ENCODE measurements at regions not wholly inside any gene's neighbourhood (a gene's known extent, or its start where the extent isn't known, plus 50 kb on each side); places are given as distances from the start of the nearest gene placed in this dataset.

- DNase-seq (ENCODE audit: low read depth), result no peak
- no peak overlapping the region for H3K9ac ChIP-seq (ENCODE audit: low read length)
- no peaks in the 10 kb centered on the region for H3K9me3 ChIP-seq (ENCODE audit: control insufficient read depth, low read length)
- H3K36me3 ChIP-seq (ENCODE audit: control insufficient read depth, insufficient read depth, low read length, severe bottlenecking), result no peaks in the 10 kb centered on the region
- no peak overlapping the region for H3K4me3 ChIP-seq (ENCODE audit: low read length)
- no peaks in the 10 kb centered on the region for H3K27me3 ChIP-seq (replicated peaks; ENCODE audit: control insufficient read depth, insufficient read depth, low read length)
- no peaks in the 10 kb centered on the region for H3K4me1 ChIP-seq (ENCODE audit: control insufficient read depth, insufficient read depth, low read length)
Observed at GRCh38 chr2:33770023-33770422, 170.9 kb upstream of the FAM98A start.

DNA sequence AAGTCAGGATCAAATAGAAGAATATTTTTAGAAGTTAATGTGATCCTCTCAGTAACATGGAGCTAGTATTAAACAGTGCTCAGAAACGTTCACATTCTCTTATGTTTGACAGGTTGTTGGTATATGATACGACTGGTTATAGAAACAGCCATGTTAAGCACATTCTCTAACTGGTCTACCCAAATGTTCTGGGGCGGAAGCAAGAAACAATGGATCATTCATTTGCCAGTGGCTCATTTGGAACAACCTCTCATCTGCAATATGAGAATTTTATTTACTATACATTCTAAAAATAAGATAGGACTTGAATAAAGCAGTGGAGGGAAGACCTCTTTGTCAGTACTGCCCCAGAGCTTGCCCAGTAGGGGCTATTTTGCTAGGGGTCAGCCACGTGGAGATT, 167.1 kb upstream of the FAM98A start:
- Histone ChIP-seq H3K36me3 (ENCODE audit: control insufficient read depth, insufficient read depth, low read length, severe bottlenecking) (no peaks in the 10 kb centered on the region), H3K4me3 (ENCODE audit: low read length) (no peak overlapping the region), H3K27me3 (replicated peaks; ENCODE audit: control insufficient read depth, insufficient read depth, low read length) (no peaks in the 10 kb centered on the region), H3K9me3 (ENCODE audit: control insufficient read depth, low read length) (no peaks in the 10 kb centered on the region), H3K4me1 (ENCODE audit: control insufficient read depth, insufficient read depth, low read length) (no peaks in the 10 kb centered on the region), H3K9ac (ENCODE audit: low read length) (no peak overlapping the region)
- DNase-seq (ENCODE audit: low read depth), result no peak

GRCh38 chr2:33765122-33765521, 166.0 kb upstream of the FAM98A start:
- no peaks in the 10 kb centered on the region for H3K27me3 ChIP-seq (replicated peaks; ENCODE audit: control insufficient read depth, insufficient read depth, low read length)
- DNase-seq (ENCODE audit: low read depth), result peak; percentile 48
- no peak overlapping the region for H3K9ac ChIP-seq (ENCODE audit: low read length)

GRCh38 chr2:33764551-33764950, 165.5 kb upstream of the FAM98A start:
- H3K4me3 ChIP-seq (ENCODE audit: low read length), result no peak overlapping the region
- H3K36me3 ChIP-seq (ENCODE audit: control insufficient read depth, insufficient read depth, low read length, severe bottlenecking), result no peaks in the 10 kb centered on the region
- no peak for DNase-seq (ENCODE audit: low read depth)
- no peaks in the 10 kb centered on the region for H3K27me3 ChIP-seq (replicated peaks; ENCODE audit: control insufficient read depth, insufficient read depth, low read length)
- no peaks in the 10 kb centered on the region for H3K9me3 ChIP-seq (ENCODE audit: control insufficient read depth, low read length)
- no peaks in the 10 kb centered on the region for H3K4me1 ChIP-seq (ENCODE audit: control insufficient read depth, insufficient read depth, low read length)
- no peak overlapping the region for H3K9ac ChIP-seq (ENCODE audit: low read length)

More at GRCh38 chr2:33765122-33765521, 166.0 kb upstream of the FAM98A start:
- H3K4me3 ChIP-seq (ENCODE audit: low read length), result no peak overlapping the region
- H3K9me3 ChIP-seq (ENCODE audit: control insufficient read depth, low read length), result no peaks in the 10 kb centered on the region
- no peaks in the 10 kb centered on the region for H3K36me3 ChIP-seq (ENCODE audit: control insufficient read depth, insufficient read depth, low read length, severe bottlenecking)
- H3K4me1 ChIP-seq (ENCODE audit: control insufficient read depth, insufficient read depth, low read length), result no peaks in the 10 kb centered on the region

GRCh38 chr2:33763671-33764310, 164.7 kb upstream of the FAM98A start:
- Histone ChIP-seq H3K9ac (ENCODE audit: low read length) (no peak overlapping the region), H3K4me3 (ENCODE audit: low read length) (no peak overlapping the region), H3K4me1 (ENCODE audit: control insufficient read depth, insufficient read depth, low read length) (no peaks in the 10 kb centered on the region), H3K27me3 (replicated peaks; ENCODE audit: control insufficient read depth, insufficient read depth, low read length) (no peaks in the 10 kb centered on the region), H3K9me3 (ENCODE audit: control insufficient read depth, low read length) (no peaks in the 10 kb centered on the region), H3K36me3 (ENCODE audit: control insufficient read depth, insufficient read depth, low read length, severe bottlenecking) (no peaks in the 10 kb centered on the region)
- no peak for DNase-seq (ENCODE audit: low read depth)

GRCh38 chr2:33762636-33763035, 163.5 kb upstream of the FAM98A start:
- no peaks in the 10 kb centered on the region for H3K9me3 ChIP-seq (ENCODE audit: control insufficient read depth, low read length)
- H3K36me3 ChIP-seq (ENCODE audit: control insufficient read depth, insufficient read depth, low read length, severe bottlenecking), result no peaks in the 10 kb centered on the region
- H3K9ac ChIP-seq (ENCODE audit: low read length), result no peak overlapping the region
- DNase-seq (ENCODE audit: low read depth), result no peak
- H3K27me3 ChIP-seq (replicated peaks; ENCODE audit: control insufficient read depth, insufficient read depth, low read length), result no peaks in the 10 kb centered on the region
- H3K4me1 ChIP-seq (ENCODE audit: control insufficient read depth, insufficient read depth, low read length), result no peaks in the 10 kb centered on the region
- H3K4me3 ChIP-seq (ENCODE audit: low read length), result no peak overlapping the region

GRCh38 chr2:33746208-33746800, 147.2 kb upstream of the FAM98A start:
- Histone ChIP-seq H3K4me1 (ENCODE audit: control insufficient read depth, insufficient read depth, low read length) (no peaks in the 10 kb centered on the region), H3K9ac (ENCODE audit: low read length) (no peak overlapping the region), H3K36me3 (ENCODE audit: control insufficient read depth, insufficient read depth, low read length, severe bottlenecking) (no peaks in the 10 kb centered on the region), H3K9me3 (ENCODE audit: control insufficient read depth, low read length) (peaks cover 10% of the 10 kb centered on the region), H3K27me3 (replicated peaks; ENCODE audit: control insufficient read depth, insufficient read depth, low read length) (no peaks in the 10 kb centered on the region), H3K4me3 (ENCODE audit: low read length) (no peak overlapping the region)
- DNase-seq (ENCODE audit: low read depth), result peak; percentile 65

- DNase-seq (ENCODE audit: low read depth), result no peak
- no peak overlapping the region for H3K4me3 ChIP-seq (ENCODE audit: low read length)
- H3K4me1 ChIP-seq (ENCODE audit: control insufficient read depth, insufficient read depth, low read length), result no peaks in the 10 kb centered on the region
- H3K27me3 ChIP-seq (replicated peaks; ENCODE audit: control insufficient read depth, insufficient read depth, low read length), result no peaks in the 10 kb centered on the region
- no peaks in the 10 kb centered on the region for H3K9me3 ChIP-seq (ENCODE audit: control insufficient read depth, low read length)
- H3K36me3 ChIP-seq (ENCODE audit: control insufficient read depth, insufficient read depth, low read length, severe bottlenecking), result no peaks in the 10 kb centered on the region
- no peak overlapping the region for H3K9ac ChIP-seq (ENCODE audit: low read length)
Observed at GRCh38 chr2:33735096-33735495, 136.0 kb upstream of the FAM98A start.

DNA sequence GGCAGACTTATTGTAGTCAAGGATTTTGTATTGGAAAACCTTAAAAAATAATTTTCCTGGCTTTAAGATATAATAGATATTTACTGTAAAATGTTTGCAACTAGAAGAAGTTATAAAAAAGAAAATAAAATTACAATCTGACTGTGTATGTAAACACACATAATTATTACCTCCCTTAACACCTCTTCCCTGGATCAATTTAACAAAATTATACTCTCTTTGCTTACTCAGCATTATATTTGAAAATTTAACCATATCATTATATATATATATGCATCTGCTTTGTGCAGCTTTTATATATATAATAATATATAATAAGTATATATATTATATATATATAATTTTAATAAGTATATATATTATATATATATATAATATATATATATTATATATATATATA, 131.7 kb upstream of the FAM98A start:
- no peak for DNase-seq (ENCODE audit: low read depth)
- H3K9me3 ChIP-seq (ENCODE audit: control insufficient read depth, low read length), result no peaks in the 10 kb centered on the region
- H3K27me3 ChIP-seq (replicated peaks; ENCODE audit: control insufficient read depth, insufficient read depth, low read length), result no peaks in the 10 kb centered on the region
- no peaks in the 10 kb centered on the region for H3K4me1 ChIP-seq (ENCODE audit: control insufficient read depth, insufficient read depth, low read length)
- no peak overlapping the region for H3K9ac ChIP-seq (ENCODE audit: low read length)
- H3K36me3 ChIP-seq (ENCODE audit: control insufficient read depth, insufficient read depth, low read length, severe bottlenecking), result no peaks in the 10 kb centered on the region
- no peak overlapping the region for H3K4me3 ChIP-seq (ENCODE audit: low read length)

DNA sequence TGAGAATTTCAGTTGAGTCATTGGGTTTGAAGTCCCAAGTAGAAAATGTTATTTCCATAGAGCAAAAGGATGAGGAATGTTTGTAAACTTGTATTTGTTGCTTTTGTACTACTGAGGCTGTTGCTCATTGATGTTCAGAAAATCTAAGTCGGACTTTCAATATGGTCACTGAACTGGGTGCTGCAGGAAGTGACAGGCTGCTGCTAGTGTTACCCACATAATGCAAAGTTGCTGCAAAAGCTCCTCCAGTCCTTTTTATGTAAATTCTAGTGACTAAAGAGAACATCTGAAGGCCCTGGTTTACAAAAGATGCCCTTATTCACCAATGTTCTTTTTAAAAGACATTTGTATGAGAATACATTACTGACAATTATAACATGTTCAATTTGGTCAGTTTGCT, 131.1 kb upstream of the FAM98A start:
- DNase-seq (ENCODE audit: low read depth), result no peak
- H3K9ac ChIP-seq (ENCODE audit: low read length), result no peak overlapping the region
- no peaks in the 10 kb centered on the region for H3K27me3 ChIP-seq (replicated peaks; ENCODE audit: control insufficient read depth, insufficient read depth, low read length)
- H3K9me3 ChIP-seq (ENCODE audit: control insufficient read depth, low read length), result no peaks in the 10 kb centered on the region
- no peaks in the 10 kb centered on the region for H3K4me1 ChIP-seq (ENCODE audit: control insufficient read depth, insufficient read depth, low read length)
- no peaks in the 10 kb centered on the region for H3K36me3 ChIP-seq (ENCODE audit: control insufficient read depth, insufficient read depth, low read length, severe bottlenecking)
- H3K4me3 ChIP-seq (ENCODE audit: low read length), result no peak overlapping the region

DNA sequence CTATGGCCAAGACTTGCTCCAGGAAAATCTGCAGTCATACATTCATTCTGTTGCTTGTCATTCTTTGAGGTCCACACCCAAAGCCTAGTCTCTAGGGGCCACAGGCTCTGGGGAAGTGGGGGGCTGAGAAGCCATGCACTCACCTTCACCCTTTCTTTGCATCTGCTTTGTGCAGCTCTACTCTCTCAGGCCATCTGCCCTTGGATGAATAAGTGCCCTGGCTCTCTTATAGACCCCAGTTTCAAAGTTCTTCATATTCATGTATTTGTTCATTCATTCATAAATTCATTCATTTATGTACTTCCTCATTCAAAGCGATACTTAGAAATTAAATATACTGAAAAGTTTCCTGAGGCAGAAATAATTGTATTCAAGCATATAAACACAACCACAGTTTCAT, 130.3 kb upstream of the FAM98A start:
- no peak overlapping the region for H3K4me3 ChIP-seq (ENCODE audit: low read length)
- H3K4me1 ChIP-seq (ENCODE audit: control insufficient read depth, insufficient read depth, low read length), result no peaks in the 10 kb centered on the region
- H3K36me3 ChIP-seq (ENCODE audit: control insufficient read depth, insufficient read depth, low read length, severe bottlenecking), result no peaks in the 10 kb centered on the region
- H3K27me3 ChIP-seq (replicated peaks; ENCODE audit: control insufficient read depth, insufficient read depth, low read length), result no peaks in the 10 kb centered on the region
- DNase-seq (ENCODE audit: low read depth), result no peak
- no peak overlapping the region for H3K9ac ChIP-seq (ENCODE audit: low read length)
- no peaks in the 10 kb centered on the region for H3K9me3 ChIP-seq (ENCODE audit: control insufficient read depth, low read length)

DNA sequence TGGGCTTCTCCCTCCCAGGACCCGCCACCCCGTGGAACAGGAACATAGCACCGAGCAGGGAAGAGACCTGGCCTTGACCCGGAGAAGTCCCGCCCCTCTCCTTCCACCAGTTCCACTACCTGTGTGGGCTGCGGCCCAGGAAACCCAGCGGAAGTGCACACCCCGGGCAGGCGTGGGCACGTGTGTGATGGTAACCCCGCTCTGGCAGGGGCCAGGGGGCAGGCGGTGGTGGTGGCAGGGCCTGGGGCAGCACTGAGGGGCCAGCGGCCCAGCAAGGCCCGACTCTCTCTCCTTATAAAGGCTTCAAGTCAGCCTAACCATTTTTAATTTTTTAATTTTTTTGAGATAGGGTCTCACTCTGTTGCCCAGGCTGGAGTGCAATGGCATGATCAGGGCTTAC, 129.0 kb upstream of the FAM98A start:
- Histone ChIP-seq H3K4me3 (ENCODE audit: low read length) (no peak overlapping the region), H3K4me1 (ENCODE audit: control insufficient read depth, insufficient read depth, low read length) (no peaks in the 10 kb centered on the region), H3K27me3 (replicated peaks; ENCODE audit: control insufficient read depth, insufficient read depth, low read length) (no peaks in the 10 kb centered on the region), H3K9ac (ENCODE audit: low read length) (no peak overlapping the region), H3K9me3 (ENCODE audit: control insufficient read depth, low read length) (no peaks in the 10 kb centered on the region), H3K36me3 (ENCODE audit: control insufficient read depth, insufficient read depth, low read length, severe bottlenecking) (no peaks in the 10 kb centered on the region)
- DNase-seq (ENCODE audit: low read depth), result no peak
